ENCODE measurements at regions not wholly inside any gene's neighbourhood (a gene's known extent, or its start where the extent isn't known, plus 50 kb on each side); places are given as distances from the start of the nearest gene placed in this dataset.

- no peak for DNase-seq (ENCODE audit: low spot score in 2 of 2)
- no peak for FAIRE-seq
These were observed 70.9 kb upstream of the TPRG1 start for GRCh38 chr3:189100866-189101265.

GRCh38 chr3:189101594-189101993 is 70.2 kb upstream of the TPRG1 start:
- DNase-seq (ENCODE audit: low spot score in 2 of 2), result no peak
- no peak for FAIRE-seq

- DNase-seq (ENCODE audit: low spot score in 2 of 2) (no peak), FAIRE-seq (no peak)
These were observed 68.6 kb upstream of the TPRG1 start for GRCh38 chr3:189103208-189103607.

- no peak for DNase-seq (ENCODE audit: low spot score in 2 of 2)
- no peak for FAIRE-seq
These were observed 63.7 kb upstream of the TPRG1 start for GRCh38 chr3:189108067-189108466.

- no peak for DNase-seq (ENCODE audit: low spot score in 2 of 2)
- FAIRE-seq, result no peak
These were observed 63.0 kb upstream of the TPRG1 start for GRCh38 chr3:189108735-189109134.

- no peak for FAIRE-seq
- no peak for DNase-seq (ENCODE audit: low spot score in 2 of 2)
These were observed 62.6 kb upstream of the TPRG1 start for GRCh38 chr3:189109145-189109544.

DNA sequence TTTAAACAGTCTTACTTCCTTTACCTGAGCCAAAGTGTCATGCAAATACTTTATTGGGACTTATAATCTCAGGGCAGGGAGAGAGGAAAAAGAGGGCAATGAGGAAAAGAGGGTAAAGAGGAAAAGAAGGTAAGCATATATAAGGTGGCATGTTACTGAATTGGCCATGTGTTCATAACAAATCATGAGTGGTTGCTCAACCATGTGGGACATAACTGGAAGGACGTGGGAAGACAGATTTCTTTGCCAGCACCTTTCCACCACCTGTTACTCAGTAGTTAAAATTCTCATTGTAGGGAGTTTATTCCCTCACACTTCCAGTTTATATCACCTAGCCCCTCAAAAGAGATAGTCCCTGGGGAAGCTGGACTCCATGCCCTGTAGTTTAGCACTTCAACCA is 54.7 kb upstream of the TPRG1 start:
- FAIRE-seq, result no peak

DNA sequence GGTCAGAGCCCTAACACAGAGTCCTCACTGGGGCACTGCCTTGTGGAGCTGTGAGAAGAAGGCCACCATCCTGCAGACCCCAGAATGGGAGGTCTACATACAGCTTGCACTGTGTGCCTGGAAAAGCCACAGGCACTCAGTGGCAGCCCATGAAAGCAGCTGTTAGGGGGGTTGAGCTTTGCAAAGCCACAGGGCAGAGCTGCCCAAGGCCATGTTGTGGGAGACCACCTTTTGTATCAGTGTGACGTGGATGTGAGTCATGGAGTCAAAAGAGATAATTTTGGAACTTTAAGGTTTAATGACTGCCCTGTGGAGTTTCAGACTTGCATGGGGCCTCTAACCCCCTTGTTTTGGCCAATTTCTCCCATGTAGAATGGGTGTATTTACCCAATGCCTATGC is 52.9 kb upstream of the TPRG1 start:
- DNase-seq (ENCODE audit: low spot score in 2 of 2) (no peak), FAIRE-seq (no peak)

More for the DNA sequence above, 54.7 kb upstream of the TPRG1 start:
- DNase-seq (ENCODE audit: low spot score in 2 of 2), result no peak

- FAIRE-seq, result no peak
- DNase-seq (ENCODE audit: low spot score in 2 of 2), result no peak
These were observed 51.8 kb upstream of the TPRG1 start for GRCh38 chr3:189119950-189120349.

GRCh38 chr3:189121092-189121491 is 50.7 kb upstream of the TPRG1 start:
- FAIRE-seq, result no peak
- no peak for DNase-seq (ENCODE audit: low spot score in 2 of 2)
